Caco-2 (cell line): ENCODE measurements at regions not wholly inside any gene's neighbourhood (a gene's known extent, or its start where the extent isn't known, plus 50 kb on each side); places are given as distances from the start of the nearest gene placed in this dataset.

ENCODE experiments used
- BruUV-seq: library from RNA; stranded (reverse); fragments of 400-500 nt; replicated peaks from 2 replicates; lab custom pipeline; 2021; lab: Mats Ljungman, UMichigan
- CTCF ChIA-PET: fragments of 300-600 bp; sonication (Branson Sonifier 250); formaldehyde crosslinking; loops from one replicate; lab custom pipeline; 2022; ENCODE audit warnings: antibody characterized with exemption; lab: Charles Lee
- POLR2A ChIA-PET: fragments of 300-600 bp; sonication (Branson Sonifier 250); formaldehyde crosslinking; loops from one replicate; lab custom pipeline; 2022; ENCODE audit warnings: antibody characterized with exemption; lab: Charles Lee
- DNase-seq, 2 experiments: peaks; one replicate each; pipeline versions ENCODE4 v3.0.0 to v3.0.0-alpha.2; 2020 to 2022
- H3K27me3 ChIP-seq: replicated peaks from 2 replicates; pipeline ENCODE4 v1.6.0; 2011; ENCODE audit warnings: low read length; ENCODE audit not compliant: control insufficient read depth, insufficient read depth
- H3K36me3 ChIP-seq: 2 replicates; pipeline ENCODE4 v1.5.1; 2011; ENCODE audit warnings: low read length; ENCODE audit not compliant: control insufficient read depth, insufficient read depth
- H3K4me1 ChIP-seq: fragments of 250-450 bp; sonication (Bioruptor Pico); 2 replicates; pipeline ENCODE4 v1.5.1; 2020; ENCODE audit warnings: mild to moderate bottlenecking
- H3K4me3 ChIP-seq: 2 replicates; pipeline ENCODE4 v1.5.1; 2011; ENCODE audit warnings: low read depth, mild to moderate bottlenecking, control low read depth, low read length
- H3K9me3 ChIP-seq: fragments of 250-450 bp; sonication (Bioruptor Pico); 2 replicates; pipeline ENCODE4 v1.5.1; 2020; ENCODE audit warnings: mild to moderate bottlenecking, moderate library complexity
- H3K27ac Mint-ChIP-seq: one replicate; pipeline ENCODE4 v1.8.0; 2022; ENCODE audit warnings: mixed read lengths; ENCODE audit not compliant: unreplicated experiment
- H3K27me3 Mint-ChIP-seq: one replicate; pipeline ENCODE4 v1.8.0; 2022; ENCODE audit warnings: mixed read lengths; ENCODE audit not compliant: insufficient read depth, unreplicated experiment
- H3K36me3 Mint-ChIP-seq: one replicate; pipeline ENCODE4 v1.8.0; 2022; ENCODE audit warnings: mild to moderate bottlenecking, mixed read lengths; ENCODE audit not compliant: insufficient read depth, unreplicated experiment
- H3K4me1 Mint-ChIP-seq: one replicate; pipeline ENCODE4 v1.8.0; 2022; ENCODE audit warnings: low read depth, mixed read lengths; ENCODE audit not compliant: unreplicated experiment
- H3K4me3 Mint-ChIP-seq: one replicate; pipeline ENCODE4 v1.8.0; 2022; ENCODE audit warnings: mild to moderate bottlenecking, moderate library complexity, mixed read lengths; ENCODE audit not compliant: unreplicated experiment
- H3K9me3 Mint-ChIP-seq: one replicate; pipeline ENCODE4 v1.8.0; 2022; ENCODE audit warnings: mixed read lengths; ENCODE audit not compliant: unreplicated experiment
- intact Hi-C: fragments of 100-400 bp; cut with micrococcal nuclease; formaldehyde crosslinking; loops from one replicate; pipeline ENCODE4 v1.10.0; 2022; ENCODE audit not compliant: unreplicated experiment
- TF ChIP-seq, protein P1 (sequence below), 2 experiments: fragments of 200-600 bp in 1 of 2; IDR thresholded peaks; 1 replicate in 1 of 2; 2 replicates in 1 of 2; pipeline versions ENCODE4 v1.5.1 to v1.8.0; 2011 to 2022; ENCODE audit warnings: antibody characterized with exemption in 1 of 2, control low read depth in 1 of 2, inconsistent platforms in 1 of 2, low read depth in 1 of 2, low read length in 1 of 2, mild to moderate bottlenecking in 1 of 2, moderate library complexity in 1 of 2; ENCODE audit not compliant: insufficient read depth in 1 of 2, severe bottlenecking in 1 of 2, unreplicated experiment in 1 of 2

DNA sequence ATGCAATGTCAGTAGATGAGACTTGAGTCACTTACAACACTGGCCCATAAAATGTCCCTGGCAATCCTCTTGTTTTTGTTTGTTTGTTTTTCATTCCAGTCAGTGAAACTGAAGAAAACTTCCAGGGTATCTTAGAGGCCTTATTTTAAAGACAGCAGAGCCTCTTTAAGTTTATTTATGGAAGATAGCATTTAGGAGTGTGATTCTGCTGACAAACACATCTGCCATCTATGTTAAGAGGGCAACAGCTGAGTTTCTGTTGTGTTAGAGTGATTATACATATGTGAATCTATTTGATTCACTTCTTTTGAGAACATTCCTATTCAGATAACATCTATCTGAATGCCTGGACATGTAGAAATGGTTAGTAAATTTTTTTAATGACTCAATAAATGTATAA lies 812.6 kb downstream of the TENT5A start:
- Histone ChIP-seq H3K4me3 (no peak overlapping the region), H3K27me3 (no peaks in the 10 kb centered on the region), H3K9me3 (no peaks in the 10 kb centered on the region), H3K36me3 (no peaks in the 10 kb centered on the region), H3K4me1 (no peaks in the 10 kb centered on the region)
- ChIA-PET CTCF (no interaction called here), POLR2A (no interaction called here)
- no peak overlapping the region for H3K27ac Mint-ChIP-seq
- no TSS peak for BruUV-seq
- TF ChIP-seq, protein P1, sequence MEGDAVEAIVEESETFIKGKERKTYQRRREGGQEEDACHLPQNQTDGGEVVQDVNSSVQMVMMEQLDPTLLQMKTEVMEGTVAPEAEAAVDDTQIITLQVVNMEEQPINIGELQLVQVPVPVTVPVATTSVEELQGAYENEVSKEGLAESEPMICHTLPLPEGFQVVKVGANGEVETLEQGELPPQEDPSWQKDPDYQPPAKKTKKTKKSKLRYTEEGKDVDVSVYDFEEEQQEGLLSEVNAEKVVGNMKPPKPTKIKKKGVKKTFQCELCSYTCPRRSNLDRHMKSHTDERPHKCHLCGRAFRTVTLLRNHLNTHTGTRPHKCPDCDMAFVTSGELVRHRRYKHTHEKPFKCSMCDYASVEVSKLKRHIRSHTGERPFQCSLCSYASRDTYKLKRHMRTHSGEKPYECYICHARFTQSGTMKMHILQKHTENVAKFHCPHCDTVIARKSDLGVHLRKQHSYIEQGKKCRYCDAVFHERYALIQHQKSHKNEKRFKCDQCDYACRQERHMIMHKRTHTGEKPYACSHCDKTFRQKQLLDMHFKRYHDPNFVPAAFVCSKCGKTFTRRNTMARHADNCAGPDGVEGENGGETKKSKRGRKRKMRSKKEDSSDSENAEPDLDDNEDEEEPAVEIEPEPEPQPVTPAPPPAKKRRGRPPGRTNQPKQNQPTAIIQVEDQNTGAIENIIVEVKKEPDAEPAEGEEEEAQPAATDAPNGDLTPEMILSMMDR (IDR thresholded peaks at IDR 0.05; ENCODE audit: insufficient read depth in 1 of 2, low read depth in 1 of 2, low read length in 1 of 2, severe bottlenecking in 1 of 2, unreplicated experiment in 1 of 2): no peak
- H3K36me3 Mint-ChIP-seq: no peaks in the 10 kb centered on the region
- no peaks in the 10 kb centered on the region for H3K27me3 Mint-ChIP-seq
- H3K4me1 Mint-ChIP-seq: no peaks in the 10 kb centered on the region
- intact Hi-C loops: no loop called here
- DNase-seq: no peak
- peaks cover 9% of the 10 kb centered on the region for H3K9me3 Mint-ChIP-seq
- H3K4me3 Mint-ChIP-seq: no peak overlapping the region

DNA sequence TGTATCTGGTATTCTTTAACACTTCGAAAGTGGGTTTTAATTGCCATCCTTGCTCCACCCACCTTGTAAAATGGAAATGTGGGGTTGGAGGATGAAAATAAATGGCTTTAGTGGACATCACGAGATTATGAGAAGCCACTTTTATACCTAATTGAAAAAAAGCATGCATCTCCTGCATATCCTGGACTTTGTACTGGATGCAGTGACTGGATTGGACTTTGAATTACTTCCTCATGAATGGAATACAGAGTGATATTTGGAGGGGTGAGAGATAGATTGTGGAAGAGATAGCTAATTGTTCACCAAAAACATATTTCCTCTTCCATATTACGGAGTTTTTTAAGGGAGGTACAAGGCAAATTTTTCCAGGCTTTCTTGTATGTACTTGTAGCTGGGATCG lies 813.0 kb downstream of the TENT5A start:
- DNase-seq: no peak
- Mint-ChIP-seq H3K36me3 (no peaks in the 10 kb centered on the region), H3K4me3 (no peak overlapping the region), H3K27ac (no peak overlapping the region), H3K27me3 (no peaks in the 10 kb centered on the region), H3K9me3 (peaks cover 13% of the 10 kb centered on the region), H3K4me1 (no peaks in the 10 kb centered on the region)
- ChIA-PET CTCF (no interaction called here), POLR2A (no interaction called here)
- TF ChIP-seq, protein P1 (IDR thresholded peaks at IDR 0.05; ENCODE audit: insufficient read depth in 1 of 2, low read depth in 1 of 2, low read length in 1 of 2, severe bottlenecking in 1 of 2, unreplicated experiment in 1 of 2): no peak
- Histone ChIP-seq H3K4me1 (no peaks in the 10 kb centered on the region), H3K4me3 (no peak overlapping the region), H3K27me3 (no peaks in the 10 kb centered on the region), H3K9me3 (no peaks in the 10 kb centered on the region), H3K36me3 (no peaks in the 10 kb centered on the region)
- intact Hi-C loops: no loop called here
- no TSS peak for BruUV-seq

DNA sequence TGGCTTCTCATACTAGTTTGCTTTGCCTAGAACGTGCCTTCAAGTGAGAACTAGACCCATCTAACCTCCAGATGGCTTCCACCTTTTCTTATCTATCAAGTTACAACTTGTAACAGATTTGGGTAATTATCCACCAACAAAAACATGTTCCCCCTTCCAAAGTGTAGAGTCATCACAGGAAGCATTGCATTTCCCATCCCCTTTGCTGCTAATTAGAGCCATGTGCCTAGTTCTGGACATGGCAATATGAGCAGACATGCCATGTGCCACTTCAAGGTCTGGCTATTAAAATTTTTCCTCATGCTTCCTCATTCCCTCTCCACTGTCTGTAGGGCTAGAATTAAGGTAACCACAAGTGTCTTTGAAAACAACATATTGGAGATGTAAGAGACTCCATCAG lies 814.4 kb downstream of the TENT5A start:
- TF ChIP-seq, protein P1 (IDR thresholded peaks at IDR 0.05; ENCODE audit: insufficient read depth in 1 of 2, low read depth in 1 of 2, low read length in 1 of 2, severe bottlenecking in 1 of 2, unreplicated experiment in 1 of 2): no peak
- Mint-ChIP-seq H3K4me3 (no peak overlapping the region), H3K4me1 (no peaks in the 10 kb centered on the region), H3K9me3 (peaks cover 19% of the 10 kb centered on the region), H3K27me3 (no peaks in the 10 kb centered on the region), H3K27ac (no peak overlapping the region), H3K36me3 (no peaks in the 10 kb centered on the region)
- H3K27me3 ChIP-seq: no peaks in the 10 kb centered on the region
- H3K36me3 ChIP-seq: no peaks in the 10 kb centered on the region
- DNase-seq: no peak
- no peaks in the 10 kb centered on the region for H3K9me3 ChIP-seq
- no peak overlapping the region for H3K4me3 ChIP-seq
- BruUV-seq: no TSS peak
- POLR2A ChIA-PET: no interaction called here
- CTCF ChIA-PET: no interaction called here
- no peaks in the 10 kb centered on the region for H3K4me1 ChIP-seq
- intact Hi-C loops: no loop called here
